ENCODE measurements at regions not wholly inside any gene's neighbourhood (a gene's known extent, or its start where the extent isn't known, plus 50 kb on each side); places are given as distances from the start of the nearest gene placed in this dataset.

DNA sequence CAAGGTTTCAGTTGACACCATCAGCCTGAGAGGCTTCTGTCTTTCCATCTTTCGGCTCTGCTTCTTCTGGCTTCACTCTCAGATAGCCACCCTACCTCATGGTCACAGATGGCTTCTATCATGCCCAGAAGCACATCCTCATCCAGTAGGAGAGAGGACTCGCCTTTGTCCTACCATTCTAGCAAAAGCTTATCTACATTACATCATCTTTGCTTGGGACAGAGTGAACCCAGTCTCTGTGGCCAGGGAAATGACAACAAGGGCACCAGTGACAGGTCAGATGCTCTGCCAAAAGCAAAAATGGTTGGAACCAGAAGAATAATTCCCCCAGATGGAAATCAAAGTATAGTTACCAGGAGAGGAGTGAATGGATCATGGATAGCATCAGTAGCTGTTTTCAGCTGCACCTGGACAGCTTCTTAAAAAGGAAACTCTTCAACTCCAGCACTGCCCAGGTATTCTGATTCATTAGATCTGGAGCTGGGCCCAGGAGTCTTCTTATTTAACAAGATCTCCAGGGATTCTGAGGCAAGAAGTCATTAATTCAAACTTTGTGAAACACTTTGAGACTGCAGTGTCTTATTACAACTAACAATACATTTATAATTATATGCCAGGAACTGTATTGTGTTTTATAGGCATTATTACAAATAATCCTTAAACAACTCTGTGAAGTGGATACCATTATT is 257.7 kb upstream of the UBE2E3 start:
- TF ChIP-seq, protein P1, sequence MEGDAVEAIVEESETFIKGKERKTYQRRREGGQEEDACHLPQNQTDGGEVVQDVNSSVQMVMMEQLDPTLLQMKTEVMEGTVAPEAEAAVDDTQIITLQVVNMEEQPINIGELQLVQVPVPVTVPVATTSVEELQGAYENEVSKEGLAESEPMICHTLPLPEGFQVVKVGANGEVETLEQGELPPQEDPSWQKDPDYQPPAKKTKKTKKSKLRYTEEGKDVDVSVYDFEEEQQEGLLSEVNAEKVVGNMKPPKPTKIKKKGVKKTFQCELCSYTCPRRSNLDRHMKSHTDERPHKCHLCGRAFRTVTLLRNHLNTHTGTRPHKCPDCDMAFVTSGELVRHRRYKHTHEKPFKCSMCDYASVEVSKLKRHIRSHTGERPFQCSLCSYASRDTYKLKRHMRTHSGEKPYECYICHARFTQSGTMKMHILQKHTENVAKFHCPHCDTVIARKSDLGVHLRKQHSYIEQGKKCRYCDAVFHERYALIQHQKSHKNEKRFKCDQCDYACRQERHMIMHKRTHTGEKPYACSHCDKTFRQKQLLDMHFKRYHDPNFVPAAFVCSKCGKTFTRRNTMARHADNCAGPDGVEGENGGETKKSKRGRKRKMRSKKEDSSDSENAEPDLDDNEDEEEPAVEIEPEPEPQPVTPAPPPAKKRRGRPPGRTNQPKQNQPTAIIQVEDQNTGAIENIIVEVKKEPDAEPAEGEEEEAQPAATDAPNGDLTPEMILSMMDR (conservative IDR thresholded peaks at IDR 0.05; ENCODE audit: control insufficient read depth, insufficient read depth, low read depth, low read length): no peak

DNA sequence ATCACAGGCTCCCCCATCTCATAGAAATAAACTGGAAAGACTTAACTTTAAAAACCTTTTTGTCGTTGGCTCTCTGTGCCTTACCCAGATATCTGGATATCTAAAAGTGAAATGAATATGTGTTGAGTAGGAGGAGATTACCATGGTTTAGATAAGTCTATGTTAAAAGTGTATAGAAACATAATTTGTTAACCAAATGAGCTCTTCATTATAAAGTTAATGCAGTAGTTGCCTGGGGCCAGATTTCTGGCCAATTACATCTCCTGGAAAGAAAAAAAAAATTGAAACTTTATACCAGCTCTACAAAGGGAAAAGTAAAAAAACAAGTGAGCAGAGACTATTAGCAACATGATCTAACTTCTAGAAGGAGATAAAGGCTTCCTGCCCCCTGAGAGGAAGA is 259.6 kb upstream of the UBE2E3 start:
- no peak overlapping the region for H3K4me3 ChIP-seq (ENCODE audit: control insufficient read depth, low read depth, low read length)
- TF ChIP-seq, protein P1 (conservative IDR thresholded peaks at IDR 0.05; ENCODE audit: control insufficient read depth, insufficient read depth, low read depth, low read length): no peak
- DNase-seq (ENCODE audit: low read depth): no peak

More for the DNA sequence above, 257.7 kb upstream of the UBE2E3 start:
- H3K4me3 ChIP-seq (ENCODE audit: control insufficient read depth, low read depth, low read length): no peak overlapping the region
- peak; percentile 90 for DNase-seq (ENCODE audit: low read depth)

DNA sequence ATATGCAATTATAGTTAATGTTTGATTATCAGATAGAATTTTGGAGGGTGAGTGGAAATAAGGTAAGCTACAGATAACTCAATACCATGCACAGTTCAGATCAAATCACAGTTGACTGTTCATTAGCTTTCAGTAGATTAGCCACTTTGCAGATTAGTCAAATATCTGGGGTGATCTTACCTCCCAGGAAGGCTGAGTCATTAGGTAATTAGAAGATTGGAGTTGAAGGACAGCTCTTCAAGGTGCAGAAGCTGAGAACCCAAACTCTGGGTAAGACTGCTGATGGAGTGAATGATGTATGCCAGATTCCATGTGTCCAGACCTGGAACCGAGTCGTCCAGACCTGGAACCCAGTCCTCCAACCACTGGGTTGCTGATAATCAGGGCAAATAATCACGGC is 262.8 kb upstream of the UBE2E3 start:
- no peak for DNase-seq (ENCODE audit: low read depth)
- H3K4me3 ChIP-seq (ENCODE audit: control insufficient read depth, low read depth, low read length): no peak overlapping the region
- TF ChIP-seq, protein P1 (conservative IDR thresholded peaks at IDR 0.05; ENCODE audit: control insufficient read depth, insufficient read depth, low read depth, low read length): no peak

GRCh38 chr2:180716186-180717180 is 263.9 kb upstream of the UBE2E3 start:
- TF ChIP-seq, protein P1 (conservative IDR thresholded peaks at IDR 0.05; ENCODE audit: control insufficient read depth, insufficient read depth, low read depth, low read length): no peak
- H3K4me3 ChIP-seq (ENCODE audit: control insufficient read depth, low read depth, low read length): no peak overlapping the region
- no peak for DNase-seq (ENCODE audit: low read depth)

GRCh38 chr2:180715044-180715443 is 265.4 kb upstream of the UBE2E3 start:
- no peak for DNase-seq (ENCODE audit: low read depth)
- TF ChIP-seq, protein P1 (conservative IDR thresholded peaks at IDR 0.05; ENCODE audit: control insufficient read depth, insufficient read depth, low read depth, low read length): no peak
- H3K4me3 ChIP-seq (ENCODE audit: control insufficient read depth, low read depth, low read length): no peak overlapping the region

GRCh38 chr2:180709392-180710145 is 270.8 kb upstream of the UBE2E3 start:
- peak; percentile 38 for DNase-seq (ENCODE audit: low read depth)
- TF ChIP-seq, protein P1 (conservative IDR thresholded peaks at IDR 0.05; ENCODE audit: control insufficient read depth, insufficient read depth, low read depth, low read length): no peak
- no peak overlapping the region for H3K4me3 ChIP-seq (ENCODE audit: control insufficient read depth, low read depth, low read length)
